ENCODE measurements at regions not wholly inside any gene's neighbourhood (a gene's known extent, or its start where the extent isn't known, plus 50 kb on each side); places are given as distances from the start of the nearest gene placed in this dataset.

DNA sequence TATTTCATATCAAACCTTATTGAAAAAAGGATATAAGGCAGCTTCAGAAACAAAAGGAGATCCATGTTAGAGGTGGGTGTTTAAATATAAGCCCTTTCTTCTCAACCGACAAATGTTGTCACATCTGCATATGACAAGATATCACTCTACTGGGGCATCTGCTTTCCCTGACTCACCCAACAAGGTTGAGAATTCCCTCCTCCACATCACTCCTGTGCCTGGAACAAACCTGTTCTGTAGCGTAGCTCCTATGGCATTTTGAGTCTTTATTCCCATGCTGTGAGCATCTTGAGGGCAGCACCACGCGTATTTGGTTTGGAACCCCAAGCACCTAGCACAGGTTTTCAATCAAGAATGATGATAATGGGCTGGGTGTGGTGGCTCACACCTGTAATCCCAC is 59.4 kb upstream of the ZFHX3 start:
- CTCF ChIA-PET (ENCODE audit: low intra/inter-chr PET ratio, low total read pairs) = no interaction called here
- Histone ChIP-seq H3K9ac (ENCODE audit: insufficient read depth, low read depth, low read length) (no peak overlapping the region), H3K27me3 (ENCODE audit: control insufficient read depth in 1 of 2, insufficient read depth in 2 of 2, low read length in 2 of 2) (peaks cover 0 to 6% of the 10 kb centered on the region in 2 experiments; a peak in 1 of 5 replicates), H3K4me3 (replicated peaks in 1 of 3; ENCODE audit: insufficient read depth in 1 of 3, low read depth in 2 of 3, low read length in 3 of 3) (no peak overlapping the region), H3K27ac (ENCODE audit: extremely low read length, insufficient read depth, low read length) (no peak overlapping the region), H2AFZ (ENCODE audit: low read length) (no peak overlapping the region), H3K4me2 (ENCODE audit: low read depth, low read length) (no peak overlapping the region), H3K9me3 (ENCODE audit: low read length) (no peaks in the 10 kb centered on the region), H3K79me2 (ENCODE audit: insufficient read depth, low read length) (no peaks in the 10 kb centered on the region), H3K4me1 (ENCODE audit: insufficient read depth, low read length) (no peaks in the 10 kb centered on the region), H4K20me1 (ENCODE audit: insufficient read depth, low read length) (no peaks in the 10 kb centered on the region), H3K36me3 (replicated peaks in 1 of 2; ENCODE audit: control insufficient read depth in 1 of 2, insufficient read depth in 2 of 2, low read length in 2 of 2) (no peaks in the 10 kb centered on the region)
- DNase-seq (ENCODE audit: low spot score) (no peak), FAIRE-seq (no peak), ATAC-seq (no peak)
- intact Hi-C loops (cut with micrococcal nuclease; ENCODE audit: unreplicated experiment) = no loop called here
- POLR2A ChIA-PET = no interaction called here
- in situ Hi-C loops (cut with HindIII; ENCODE audit: extremely low pct_ligation_motif_present, low pct_unique_long_range_greater_than_20kb) = no loop called here
- no TSS peak for BruUV-seq (replicated peaks)
- WGBS (ENCODE audit: low lambda C conversion rate) = 64% methylated on average over 4 of the region's 4 CpGs
- TF ChIP-seq ZNF713 (CRISPR knock-in tag; IDR thresholded peaks at IDR 0.05) = no peak
- no peak for TF ChIP-seq SP2 (CRISPR knock-in tag; IDR thresholded peaks at IDR 0.05)
- no peak for TF ChIP-seq FIP1L1 (IDR thresholded peaks at IDR 0.05; ENCODE audit: borderline replicate concordance, insufficient read depth, low read depth, low read length)
- no peak for TF ChIP-seq ZMYM2 (CRISPR knock-in tag; IDR thresholded peaks at IDR 0.05)
- no peak for TF ChIP-seq SMARCC2 (IDR thresholded peaks at IDR 0.05)
- no peak for TF ChIP-seq SYNCRIP (IDR thresholded peaks at IDR 0.05; ENCODE audit: insufficient read depth, low read depth, low read length)

DNA sequence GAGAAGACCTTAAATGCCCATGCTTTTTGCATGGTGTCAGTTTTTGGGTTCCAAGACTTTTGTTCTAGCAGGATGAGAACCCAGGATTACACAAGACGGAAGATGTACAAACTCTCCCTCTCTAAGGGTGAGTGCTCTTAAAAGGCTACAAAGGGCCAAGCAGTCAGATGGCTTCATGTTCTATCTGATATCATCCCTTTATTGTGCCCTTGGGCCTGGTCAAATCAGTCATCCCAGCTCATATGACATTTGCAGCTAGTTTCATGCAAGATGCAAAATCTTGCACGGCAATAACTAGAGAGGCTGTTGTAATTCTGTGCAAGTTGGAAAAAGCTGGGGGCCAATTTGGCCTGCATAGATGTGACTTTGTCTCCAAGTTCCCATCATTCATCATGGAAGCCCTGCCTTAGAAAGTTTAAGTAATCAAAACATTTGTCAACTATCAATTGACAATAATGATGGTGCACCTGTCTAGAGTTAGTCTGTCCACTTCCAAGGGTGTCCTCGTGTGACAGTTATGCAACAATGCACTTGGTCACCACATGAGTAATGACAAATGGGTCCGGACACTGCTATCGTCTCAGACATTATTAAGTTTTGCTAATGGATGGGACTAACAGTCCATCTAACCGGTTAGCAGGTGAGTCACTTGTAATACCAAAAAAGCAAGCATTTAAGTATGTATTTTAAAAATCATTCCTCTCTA is 58.6 kb upstream of the ZFHX3 start:
- Histone ChIP-seq H3K4me2 (ENCODE audit: low read depth, low read length) (no peak overlapping the region), H3K4me3 (replicated peaks in 1 of 3; ENCODE audit: insufficient read depth in 1 of 3, low read depth in 2 of 3, low read length in 3 of 3) (no peak overlapping the region), H3K27me3 (ENCODE audit: control insufficient read depth in 1 of 2, insufficient read depth in 2 of 2, low read length in 2 of 2) (no peaks in the 10 kb centered on the region), H3K9ac (ENCODE audit: insufficient read depth, low read depth, low read length) (no peak overlapping the region), H3K79me2 (ENCODE audit: insufficient read depth, low read length) (no peaks in the 10 kb centered on the region), H3K27ac (ENCODE audit: extremely low read length, insufficient read depth, low read length) (no peak overlapping the region), H3K9me3 (ENCODE audit: low read length) (no peaks in the 10 kb centered on the region), H4K20me1 (ENCODE audit: insufficient read depth, low read length) (no peaks in the 10 kb centered on the region), H2AFZ (ENCODE audit: low read length) (no peak overlapping the region), H3K4me1 (ENCODE audit: insufficient read depth, low read length) (no peaks in the 10 kb centered on the region), H3K36me3 (replicated peaks in 1 of 2; ENCODE audit: control insufficient read depth in 1 of 2, insufficient read depth in 2 of 2, low read length in 2 of 2) (no peaks in the 10 kb centered on the region)
- ChIA-PET POLR2A (no interaction called here), CTCF (ENCODE audit: low intra/inter-chr PET ratio, low total read pairs) (no interaction called here)
- FAIRE-seq = no peak
- no peak for ATAC-seq
- 63% methylated on average over 6 of the region's 6 CpGs for WGBS (ENCODE audit: low lambda C conversion rate)
- DNase-seq (ENCODE audit: low spot score) = no peak
- intact Hi-C loops (cut with micrococcal nuclease; ENCODE audit: unreplicated experiment) = no loop called here
- BruUV-seq (replicated peaks) = no TSS peak
- in situ Hi-C loops (cut with HindIII; ENCODE audit: extremely low pct_ligation_motif_present, low pct_unique_long_range_greater_than_20kb) = no loop called here
- TF ChIP-seq REL (CRISPR knock-in tag; conservative IDR thresholded peaks at IDR 0.05) (no peak), RFX3 (CRISPR knock-in tag; IDR thresholded peaks at IDR 0.05) (no peak), CHD4 (IDR thresholded peaks at IDR 0.05; ENCODE audit: borderline replicate concordance, low read length) (no peak), ZNF543 (CRISPR knock-in tag; IDR thresholded peaks at IDR 0.05) (no peak), ZNF33B (CRISPR knock-in tag; IDR thresholded peaks at IDR 0.05) (no peak), ZNF282 (IDR thresholded peaks at IDR 0.05; ENCODE audit: partially characterized antibody) (no peak), ZNF34 (CRISPR knock-in tag; IDR thresholded peaks at IDR 0.05; ENCODE audit: borderline replicate concordance) (no peak), ZNF782 (CRISPR knock-in tag; IDR thresholded peaks at IDR 0.05; ENCODE audit: borderline replicate concordance) (no peak), DPF2 (CRISPR knock-in tag; IDR thresholded peaks at IDR 0.05; ENCODE audit: borderline replicate concordance, low read depth) (no peak), FLYWCH1 (CRISPR knock-in tag; IDR thresholded peaks at IDR 0.05) (no peak)
- TF ChIP-seq, protein P1, sequence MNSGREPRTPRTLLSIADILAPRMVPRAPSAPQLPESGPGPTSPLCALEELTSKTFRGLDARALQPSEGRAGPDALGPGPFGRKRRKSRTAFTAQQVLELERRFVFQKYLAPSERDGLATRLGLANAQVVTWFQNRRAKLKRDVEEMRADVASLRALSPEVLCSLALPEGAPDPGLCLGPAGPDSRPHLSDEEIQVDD (CRISPR knock-in tag; IDR thresholded peaks at IDR 0.05; ENCODE audit: borderline replicate concordance) = no peak
- TF ChIP-seq, protein P2, sequence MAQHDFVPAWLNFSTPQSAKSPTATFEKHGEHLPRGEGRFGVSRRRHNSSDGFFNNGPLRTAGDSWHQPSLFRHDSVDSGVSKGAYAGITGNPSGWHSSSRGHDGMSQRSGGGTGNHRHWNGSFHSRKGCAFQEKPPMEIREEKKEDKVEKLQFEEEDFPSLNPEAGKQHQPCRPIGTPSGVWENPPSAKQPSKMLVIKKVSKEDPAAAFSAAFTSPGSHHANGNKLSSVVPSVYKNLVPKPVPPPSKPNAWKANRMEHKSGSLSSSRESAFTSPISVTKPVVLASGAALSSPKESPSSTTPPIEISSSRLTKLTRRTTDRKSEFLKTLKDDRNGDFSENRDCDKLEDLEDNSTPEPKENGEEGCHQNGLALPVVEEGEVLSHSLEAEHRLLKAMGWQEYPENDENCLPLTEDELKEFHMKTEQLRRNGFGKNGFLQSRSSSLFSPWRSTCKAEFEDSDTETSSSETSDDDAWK (CRISPR knock-in tag; IDR thresholded peaks at IDR 0.05) = no peak

Data from HepG2 (cell line).